LNCaP clone FGC (cell line): ENCODE measurements at regions not wholly inside any gene's neighbourhood (a gene's known extent, or its start where the extent isn't known, plus 50 kb on each side); places are given as distances from the start of the nearest gene placed in this dataset.
"Not testable (repeated sequence)": the region's sequence is repeated elsewhere in the genome, so short reads cannot be mapped to it uniquely, and the experiment has no call there.

Experiments used
- DNase-seq: peaks from one replicate; pipeline ENCODE4 v3.0.0-alpha.2; 2011; ENCODE audit warnings: low read depth
- H3K4me3 ChIP-seq: 2 replicates; pipeline ENCODE4 v1.5.1; 2011; ENCODE audit warnings: mild to moderate bottlenecking, low read depth, low read length, control low read depth
- CTCF ChIP-seq: IDR thresholded peaks from 2 replicates; pipeline ENCODE4 v1.5.1; 2012; ENCODE audit warnings: mild to moderate bottlenecking; ENCODE audit not compliant: control insufficient read depth, insufficient read depth; ENCODE audit errors: extremely low read depth

GRCh38 chr1:143718021-143718420 lies 253.8 kb downstream of the FAM72C start:
- H3K4me3 ChIP-seq = no peak overlapping the region
- no peak for TF ChIP-seq CTCF
- DNase-seq = no peak

GRCh38 chr1:143717434-143717833 lies 254.4 kb downstream of the FAM72C start:
- TF ChIP-seq CTCF = no peak
- no peak overlapping the region for H3K4me3 ChIP-seq
- DNase-seq = no peak

GRCh38 chr1:143714913-143715312 lies 256.9 kb downstream of the FAM72C start:
- H3K4me3 ChIP-seq, DNase-seq: not testable (repeated sequence)

GRCh38 chr1:143709606-143710259 lies 262.1 kb downstream of the FAM72C start:
- H3K4me3 ChIP-seq, DNase-seq: not testable (repeated sequence)
- peak; percentile 65 for TF ChIP-seq CTCF

- H3K4me3 ChIP-seq, DNase-seq: not testable (repeated sequence)
Measured at GRCh38 chr1:143702739-143703138, 269.0 kb downstream of the FAM72C start.

GRCh38 chr1:143699731-143700130 lies 272.1 kb downstream of the FAM72C start:
- no peak for DNase-seq
- no peak for TF ChIP-seq CTCF
- no peak overlapping the region for H3K4me3 ChIP-seq

- H3K4me3 ChIP-seq = no peak overlapping the region
- no peak for TF ChIP-seq CTCF
- DNase-seq = no peak
Measured at GRCh38 chr1:143699115-143699514, 272.7 kb downstream of the FAM72C start.

- TF ChIP-seq CTCF = peak; percentile 77
- DNase-seq = no peak
Measured at GRCh38 chr1:143698016-143698415, 273.8 kb downstream of the FAM72C start.

More at GRCh38 chr1:143698016-143698415, 273.8 kb downstream of the FAM72C start:
- no peak overlapping the region for H3K4me3 ChIP-seq
